ENCODE measurements at regions not wholly inside any gene's neighbourhood (a gene's known extent, or its start where the extent isn't known, plus 50 kb on each side); places are given as distances from the start of the nearest gene placed in this dataset.

GRCh38 chr6:22892452-22892851 lies 323.1 kb downstream of the HDGFL1 start:
- TF ChIP-seq POLR2A (IDR thresholded peaks at IDR 0.05; ENCODE audit: borderline replicate concordance, extremely low read depth, insufficient read depth, insufficient read length), result no peak
- no peak for TF ChIP-seq REST (IDR thresholded peaks at IDR 0.05; ENCODE audit: low read depth)
- TF ChIP-seq JUND (IDR thresholded peaks at IDR 0.05), result no peak
- no peak for TF ChIP-seq CBX3 (IDR thresholded peaks at IDR 0.05; ENCODE audit: low read depth)
- TF ChIP-seq POLR2AphosphoS5 (IDR thresholded peaks at IDR 0.05; ENCODE audit: low read depth, low read length), result no peak
- TF ChIP-seq YY1 (IDR thresholded peaks at IDR 0.05; ENCODE audit: extremely low read depth, insufficient replicate concordance, low read depth, low read length), result no peak
- no peak for TF ChIP-seq CTCF (IDR thresholded peaks at IDR 0.05 in 2 of 3, conservative IDR thresholded peaks at IDR 0.05 in 1 of 3; ENCODE audit: borderline replicate concordance in 1 of 3, insufficient read depth in 1 of 3, low read depth in 2 of 3, low read length in 2 of 3)
